AG09319 (cell line): ENCODE measurements at regions not wholly inside any gene's neighbourhood (a gene's known extent, or its start where the extent isn't known, plus 50 kb on each side); places are given as distances from the start of the nearest gene placed in this dataset.

ENCODE experiments used
- DNase-seq: peaks from one replicate; pipeline ENCODE4 v3.0.0-alpha.2; 2010; ENCODE audit warnings: low read depth; ENCODE audit errors: extremely low read depth
- CTCF ChIP-seq: IDR thresholded peaks from 2 replicates; pipeline ENCODE4 v1.5.1; 2011; ENCODE audit warnings: low read depth, mild to moderate bottlenecking, inconsistent platforms, low read length, moderate library complexity

GRCh38 chr5:4990462-4990861 lies 149.7 kb upstream of the ADAMTS16 start:
- no peak for DNase-seq
- no peak for TF ChIP-seq CTCF

- TF ChIP-seq CTCF = no peak
Measured at GRCh38 chr5:4991925-4992324, 148.2 kb upstream of the ADAMTS16 start.

GRCh38 chr5:4995014-4995413 lies 145.1 kb upstream of the ADAMTS16 start:
- DNase-seq = no peak
- TF ChIP-seq CTCF = no peak

More at GRCh38 chr5:4991925-4992324, 148.2 kb upstream of the ADAMTS16 start:
- DNase-seq = no peak

- DNase-seq = no peak
- TF ChIP-seq CTCF = no peak
Measured at GRCh38 chr5:5005353-5005752, 134.8 kb upstream of the ADAMTS16 start.

GRCh38 chr5:5006548-5006947 lies 133.6 kb upstream of the ADAMTS16 start:
- no peak for DNase-seq
- TF ChIP-seq CTCF = no peak

GRCh38 chr5:5009240-5009639 lies 130.9 kb upstream of the ADAMTS16 start:
- TF ChIP-seq CTCF = no peak
- no peak for DNase-seq

- DNase-seq = no peak
- TF ChIP-seq CTCF = no peak
Measured at GRCh38 chr5:5011151-5011550, 129.0 kb upstream of the ADAMTS16 start.
